Testis (tissue), 2 donors: ENCODE measurements at regions not wholly inside any gene's neighbourhood (a gene's known extent, or its start where the extent isn't known, plus 50 kb on each side); places are given as distances from the start of the nearest gene placed in this dataset.
"Not testable (repeated sequence)": the region's sequence is repeated elsewhere in the genome, so short reads cannot be mapped to it uniquely, and the experiment has no call there.

ENCODE experiments used
- CTCF ChIP-seq, 3 experiments: fragments of 450-650 bp in 2 of 3; fragments of 200-600 bp in 1 of 3; sonication (generic) in 1 of 3; IDR thresholded peaks; one replicate each; pipeline ENCODE4 v1.5.1; 2016 to 2019; ENCODE audit warnings: antibody characterized with exemption in 3 of 3, mild to moderate bottlenecking in 2 of 3, moderate library complexity in 1 of 3
- POLR2A ChIP-seq: fragments of 450-650 bp; IDR thresholded peaks from one replicate; pipeline ENCODE4 v1.6.1; 2017; ENCODE audit warnings: antibody characterized with exemption, mild to moderate bottlenecking, moderate library complexity

- not testable (repeated sequence) for TF ChIP-seq POLR2A; CTCF (IDR thresholded peaks at IDR 0.05)
Observed at GRCh38 chr20:30959208-30959607, 298.3 kb upstream of the DEFB115 start.
